Suprapubic skin (tissue), 4 donors: ENCODE measurements at regions not wholly inside any gene's neighbourhood (a gene's known extent, or its start where the extent isn't known, plus 50 kb on each side); places are given as distances from the start of the nearest gene placed in this dataset.

Experiments
- EP300 ChIP-seq: sonication (generic); formaldehyde crosslinking; IDR thresholded peaks from one replicate; pipeline ENCODE4 v1.6.1; 2017; ENCODE audit warnings: antibody characterized with exemption
- POLR2A ChIP-seq, 2 donors: fragments of 450-650 bp; IDR thresholded peaks; one replicate each; pipeline ENCODE4 v1.6.1; 2017; ENCODE audit warnings: antibody characterized with exemption in 2 of 2, mild to moderate bottlenecking in 2 of 2, moderate library complexity in 2 of 2
- POLR2AphosphoS5 ChIP-seq, 3 donors: sonication (generic); formaldehyde crosslinking; IDR thresholded peaks; one replicate each; pipeline ENCODE4 v1.6.1; 2017; ENCODE audit warnings: antibody characterized with exemption in 3 of 3

DNA sequence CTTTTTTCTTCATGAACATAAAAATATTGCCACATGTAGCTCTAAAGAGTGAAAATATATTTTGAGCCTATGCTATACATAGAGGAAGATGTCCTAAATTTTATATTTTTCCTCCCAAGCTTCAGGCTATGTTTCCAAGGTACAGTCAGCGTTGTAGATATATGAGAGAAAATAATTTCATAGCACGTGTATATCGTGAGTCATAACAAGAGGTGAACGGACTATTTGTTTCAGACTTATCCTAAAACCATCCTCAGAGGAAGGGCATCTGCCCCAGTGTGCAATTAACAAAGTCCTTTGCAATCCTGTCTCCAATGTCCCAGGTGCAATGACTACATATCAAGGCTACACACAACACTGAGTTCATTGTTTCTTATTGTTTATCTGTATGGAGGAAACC lies 177.3 kb upstream of the ARRDC4 start:
- no peak for TF ChIP-seq POLR2AphosphoS5 (IDR thresholded peaks at IDR 0.05)
- TF ChIP-seq POLR2A (IDR thresholded peaks at IDR 0.05), result no peak
- no peak for TF ChIP-seq EP300
